ENCODE measurements at regions not wholly inside any gene's neighbourhood (a gene's known extent, or its start where the extent isn't known, plus 50 kb on each side); places are given as distances from the start of the nearest gene placed in this dataset.

DNA sequence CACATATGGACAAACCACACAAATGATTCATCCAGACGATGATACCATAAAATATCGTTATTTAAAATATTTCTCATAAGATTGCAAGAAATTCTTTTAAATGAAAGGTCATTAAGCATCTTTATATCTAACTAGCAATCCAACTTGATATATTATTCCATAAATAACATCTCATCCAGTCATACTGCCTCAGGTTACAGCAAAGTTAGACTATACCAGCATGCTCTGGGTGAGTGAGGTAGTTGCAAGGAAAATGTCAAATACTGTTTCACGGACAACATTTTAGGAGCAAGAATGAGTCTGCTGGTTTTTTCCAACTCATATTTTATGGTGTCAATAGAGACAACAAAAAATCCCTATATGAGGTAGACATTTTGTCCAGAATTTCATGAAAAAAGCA is 200.9 kb upstream of the TRPM3 start:
- no peaks in the 10 kb centered on the region for H3K4me1 ChIP-seq (replicated peaks)
- WGBS, result 87% methylated on average over 3 of the region's 3 CpGs
- H3K36me3 ChIP-seq, result no peaks in the 10 kb centered on the region
- TF ChIP-seq POLR2AphosphoS5 (IDR thresholded peaks at IDR 0.05) (no peak), POLR2A (IDR thresholded peaks at IDR 0.05) (no peak)
- TF ChIP-seq, protein P1, sequence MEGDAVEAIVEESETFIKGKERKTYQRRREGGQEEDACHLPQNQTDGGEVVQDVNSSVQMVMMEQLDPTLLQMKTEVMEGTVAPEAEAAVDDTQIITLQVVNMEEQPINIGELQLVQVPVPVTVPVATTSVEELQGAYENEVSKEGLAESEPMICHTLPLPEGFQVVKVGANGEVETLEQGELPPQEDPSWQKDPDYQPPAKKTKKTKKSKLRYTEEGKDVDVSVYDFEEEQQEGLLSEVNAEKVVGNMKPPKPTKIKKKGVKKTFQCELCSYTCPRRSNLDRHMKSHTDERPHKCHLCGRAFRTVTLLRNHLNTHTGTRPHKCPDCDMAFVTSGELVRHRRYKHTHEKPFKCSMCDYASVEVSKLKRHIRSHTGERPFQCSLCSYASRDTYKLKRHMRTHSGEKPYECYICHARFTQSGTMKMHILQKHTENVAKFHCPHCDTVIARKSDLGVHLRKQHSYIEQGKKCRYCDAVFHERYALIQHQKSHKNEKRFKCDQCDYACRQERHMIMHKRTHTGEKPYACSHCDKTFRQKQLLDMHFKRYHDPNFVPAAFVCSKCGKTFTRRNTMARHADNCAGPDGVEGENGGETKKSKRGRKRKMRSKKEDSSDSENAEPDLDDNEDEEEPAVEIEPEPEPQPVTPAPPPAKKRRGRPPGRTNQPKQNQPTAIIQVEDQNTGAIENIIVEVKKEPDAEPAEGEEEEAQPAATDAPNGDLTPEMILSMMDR (IDR thresholded peaks at IDR 0.05), result no peak
- intact Hi-C loops (cut with DNase I), result no loop called here
- no peak for DNase-seq (ENCODE audit: low spot score)
- H3K9me3 ChIP-seq, result no peaks in the 10 kb centered on the region
- no peak overlapping the region for H3K4me3 ChIP-seq
- H3K27me3 ChIP-seq (replicated peaks; ENCODE audit: insufficient read depth), result no peaks in the 10 kb centered on the region
- no peak overlapping the region for H3K27ac ChIP-seq

DNA sequence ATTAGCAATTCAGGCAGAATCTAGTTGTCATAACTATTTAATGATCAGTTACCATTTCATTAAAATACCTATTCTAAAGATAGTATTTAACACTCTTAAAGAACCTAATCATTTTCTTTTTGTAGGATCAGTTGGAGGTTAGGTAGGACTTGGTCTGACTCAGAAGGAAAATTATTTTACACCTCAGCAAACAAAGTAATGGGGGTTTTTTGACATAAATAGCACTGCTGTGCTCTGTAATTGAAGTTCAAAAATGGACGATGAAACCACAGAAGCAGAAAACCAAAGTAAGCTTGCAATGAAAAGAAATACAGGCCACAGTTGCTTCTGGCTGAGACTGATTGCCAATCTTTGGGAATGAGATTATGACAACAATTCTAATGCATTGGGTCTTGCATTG is 187.0 kb upstream of the TRPM3 start:
- Histone ChIP-seq H3K4me1 (replicated peaks) (no peaks in the 10 kb centered on the region), H3K9me3 (no peaks in the 10 kb centered on the region), H3K36me3 (no peaks in the 10 kb centered on the region), H3K27me3 (replicated peaks; ENCODE audit: insufficient read depth) (no peaks in the 10 kb centered on the region), H3K27ac (no peak overlapping the region), H3K4me3 (no peak overlapping the region)
- 68% methylated on average over 1 of the region's 1 CpG for WGBS
- TF ChIP-seq, protein P1 (IDR thresholded peaks at IDR 0.05), result no peak
- TF ChIP-seq POLR2AphosphoS5 (IDR thresholded peaks at IDR 0.05) (no peak), POLR2A (IDR thresholded peaks at IDR 0.05) (no peak)
- intact Hi-C loops (cut with DNase I), result no loop called here
- no peak for DNase-seq (ENCODE audit: low spot score)

DNA sequence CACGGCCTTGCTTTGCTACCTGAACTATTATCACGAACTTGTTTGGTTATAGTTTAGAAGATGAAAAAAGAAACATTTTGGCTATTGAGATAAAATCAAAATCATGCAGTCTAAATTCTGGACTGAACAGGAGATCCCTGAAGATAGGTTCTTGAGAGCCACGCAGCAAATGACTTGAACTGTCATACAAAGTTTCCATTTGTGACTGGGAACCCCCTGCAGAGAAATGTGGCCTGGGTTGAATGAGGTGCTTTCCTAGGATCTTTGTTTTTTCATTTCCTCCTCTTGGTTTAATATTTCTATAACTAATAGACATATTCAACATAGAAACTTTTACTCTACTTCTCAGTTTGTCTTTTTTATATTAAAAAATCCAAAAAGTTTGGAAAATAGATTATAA is 184.7 kb upstream of the TRPM3 start:
- no peaks in the 10 kb centered on the region for H3K36me3 ChIP-seq
- no peak overlapping the region for H3K4me3 ChIP-seq
- H3K9me3 ChIP-seq, result no peaks in the 10 kb centered on the region
- TF ChIP-seq POLR2AphosphoS5 (IDR thresholded peaks at IDR 0.05), result no peak
- TF ChIP-seq, protein P1 (IDR thresholded peaks at IDR 0.05), result no peak
- TF ChIP-seq POLR2A (IDR thresholded peaks at IDR 0.05), result no peak
- no peak for DNase-seq (ENCODE audit: low spot score)
- intact Hi-C loops (cut with DNase I), result no loop called here
- H3K27me3 ChIP-seq (replicated peaks; ENCODE audit: insufficient read depth), result no peaks in the 10 kb centered on the region
- 84% methylated on average over 3 of the region's 3 CpGs for WGBS
- H3K4me1 ChIP-seq (replicated peaks), result no peaks in the 10 kb centered on the region
- H3K27ac ChIP-seq, result no peak overlapping the region

GRCh38 chr9:71303351-71303750 is 181.9 kb upstream of the TRPM3 start:
- DNase-seq (ENCODE audit: low spot score), result no peak
- Histone ChIP-seq H3K4me3 (no peak overlapping the region), H3K27me3 (replicated peaks; ENCODE audit: insufficient read depth) (no peaks in the 10 kb centered on the region), H3K4me1 (replicated peaks) (no peaks in the 10 kb centered on the region), H3K27ac (no peak overlapping the region), H3K36me3 (no peaks in the 10 kb centered on the region), H3K9me3 (no peaks in the 10 kb centered on the region)
- intact Hi-C loops (cut with DNase I), result no loop called here
- 90% methylated on average over 1 of the region's 1 CpG for WGBS
- TF ChIP-seq, protein P1 (IDR thresholded peaks at IDR 0.05), result no peak
- no peak for TF ChIP-seq POLR2AphosphoS5 (IDR thresholded peaks at IDR 0.05)
- no peak for TF ChIP-seq POLR2A (IDR thresholded peaks at IDR 0.05)

DNA sequence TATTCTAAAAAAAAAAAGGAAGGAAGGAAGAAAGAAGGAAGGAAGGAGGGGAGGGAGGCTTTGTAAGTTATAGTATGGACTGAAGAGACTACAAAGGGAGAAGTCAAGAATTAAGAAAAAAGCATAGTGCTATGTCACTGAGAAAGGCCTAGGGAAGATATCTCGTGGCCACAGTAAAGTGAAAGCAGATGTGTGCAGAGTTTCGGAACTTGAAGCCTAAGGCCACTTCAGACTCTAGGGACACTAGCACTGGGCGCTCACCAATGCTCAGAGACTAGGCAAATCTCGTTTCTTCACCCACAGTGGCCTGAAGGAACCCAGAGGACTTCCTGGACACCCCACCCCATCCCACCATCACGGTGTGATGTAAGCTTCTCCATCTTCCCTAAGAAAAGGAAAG is 181.4 kb upstream of the TRPM3 start:
- H3K9me3 ChIP-seq, result no peaks in the 10 kb centered on the region
- no peaks in the 10 kb centered on the region for H3K27me3 ChIP-seq (replicated peaks; ENCODE audit: insufficient read depth)
- TF ChIP-seq, protein P1 (IDR thresholded peaks at IDR 0.05), result no peak
- TF ChIP-seq POLR2AphosphoS5 (IDR thresholded peaks at IDR 0.05), result no peak
- no peak for TF ChIP-seq POLR2A (IDR thresholded peaks at IDR 0.05)
- no peaks in the 10 kb centered on the region for H3K4me1 ChIP-seq (replicated peaks)
- no peak for DNase-seq (ENCODE audit: low spot score)
- no peaks in the 10 kb centered on the region for H3K36me3 ChIP-seq
- intact Hi-C loops (cut with DNase I), result no loop called here
- no peak overlapping the region for H3K4me3 ChIP-seq
- 75% methylated on average over 5 of the region's 5 CpGs for WGBS
- H3K27ac ChIP-seq, result no peak overlapping the region
